Mucosa of rectum (tissue), 2 donors: ENCODE measurements at regions not wholly inside any gene's neighbourhood (a gene's known extent, or its start where the extent isn't known, plus 50 kb on each side); places are given as distances from the start of the nearest gene placed in this dataset.

ENCODE experiments used
- H3K27ac ChIP-seq, 2 donors: one replicate each; pipeline ENCODE4 v1.7.0; 2013; ENCODE audit warnings: inconsistent platforms in 2 of 2, low read depth in 2 of 2, low read length in 2 of 2
- H3K27me3 ChIP-seq, 2 donors: one replicate each; pipeline ENCODE4 v1.7.0; 2013; ENCODE audit warnings: low read length in 2 of 2; ENCODE audit not compliant: control insufficient read depth in 2 of 2, insufficient read depth in 2 of 2
- H3K36me3 ChIP-seq, 2 donors: one replicate each; pipeline ENCODE4 v1.7.0; 2013; ENCODE audit warnings: low read length in 2 of 2; ENCODE audit not compliant: control insufficient read depth in 2 of 2, insufficient read depth in 2 of 2
- H3K4me1 ChIP-seq, 2 donors: one replicate each; pipeline ENCODE4 v1.7.0; 2013; ENCODE audit warnings: low read length in 2 of 2, mild to moderate bottlenecking in 1 of 2; ENCODE audit not compliant: control insufficient read depth in 2 of 2, insufficient read depth in 2 of 2
- H3K4me3 ChIP-seq, 2 donors: one replicate each; pipeline ENCODE4 v1.7.0; 2013; ENCODE audit warnings: low read length in 2 of 2
- H3K9ac ChIP-seq, 2 donors: one replicate each; pipeline ENCODE4 v1.7.0; 2013; ENCODE audit warnings: low read length in 2 of 2, low read depth in 1 of 2, mild to moderate bottlenecking in 1 of 2
- H3K9me3 ChIP-seq, 2 donors: one replicate each; pipeline ENCODE4 v1.7.0; 2013; ENCODE audit warnings: low read length in 2 of 2; ENCODE audit not compliant: control insufficient read depth in 2 of 2
- donor health status: healthy.
- donor health status: Normal muscosa, but diverticular disease.

GRCh38 chr13:107358866-107359265 lies 790.9 kb upstream of the ARGLU1 start:
- no peak overlapping the region for H3K27ac ChIP-seq
- no peak overlapping the region for H3K4me3 ChIP-seq
- no peaks in the 10 kb centered on the region for H3K36me3 ChIP-seq
- H3K9ac ChIP-seq, result no peak overlapping the region
- no peaks in the 10 kb centered on the region for H3K27me3 ChIP-seq
- H3K9me3 ChIP-seq, result no peaks in the 10 kb centered on the region
- no peaks in the 10 kb centered on the region for H3K4me1 ChIP-seq

GRCh38 chr13:107351305-107351704 lies 783.4 kb upstream of the ARGLU1 start:
- H3K4me3 ChIP-seq, result no peak overlapping the region
- H3K36me3 ChIP-seq, result no peaks in the 10 kb centered on the region
- no peaks in the 10 kb centered on the region for H3K4me1 ChIP-seq
- no peaks in the 10 kb centered on the region for H3K9me3 ChIP-seq
- H3K9ac ChIP-seq, result no peak overlapping the region
- H3K27ac ChIP-seq, result no peak overlapping the region
- H3K27me3 ChIP-seq, result no peaks in the 10 kb centered on the region

- Histone ChIP-seq H3K27ac (no peak overlapping the region), H3K36me3 (no peaks in the 10 kb centered on the region), H3K9ac (no peak overlapping the region), H3K9me3 (no peaks in the 10 kb centered on the region), H3K4me3 (no peak overlapping the region), H3K4me1 (no peaks in the 10 kb centered on the region), H3K27me3 (no peaks in the 10 kb centered on the region)
Measured at GRCh38 chr13:107348925-107349324, 781.0 kb upstream of the ARGLU1 start.

GRCh38 chr13:107348471-107348870 lies 780.5 kb upstream of the ARGLU1 start:
- no peaks in the 10 kb centered on the region for H3K27me3 ChIP-seq
- H3K4me1 ChIP-seq, result no peaks in the 10 kb centered on the region
- H3K9ac ChIP-seq, result no peak overlapping the region
- no peak overlapping the region for H3K27ac ChIP-seq
- H3K9me3 ChIP-seq, result no peaks in the 10 kb centered on the region
- H3K36me3 ChIP-seq, result no peaks in the 10 kb centered on the region
- H3K4me3 ChIP-seq, result no peak overlapping the region

- Histone ChIP-seq H3K9me3 (no peaks in the 10 kb centered on the region), H3K27me3 (no peaks in the 10 kb centered on the region), H3K36me3 (no peaks in the 10 kb centered on the region), H3K4me3 (no peak overlapping the region), H3K9ac (no peak overlapping the region), H3K4me1 (no peaks in the 10 kb centered on the region), H3K27ac (no peak overlapping the region)
Measured at GRCh38 chr13:107347641-107348369, 779.9 kb upstream of the ARGLU1 start.

- no peak overlapping the region for H3K27ac ChIP-seq
- H3K36me3 ChIP-seq, result no peaks in the 10 kb centered on the region
- no peak overlapping the region for H3K9ac ChIP-seq
- H3K9me3 ChIP-seq, result peaks cover 0 to 3% of the 10 kb centered on the region in 2 donors
- no peak overlapping the region for H3K4me3 ChIP-seq
- H3K4me1 ChIP-seq, result no peaks in the 10 kb centered on the region
- no peaks in the 10 kb centered on the region for H3K27me3 ChIP-seq
Measured at GRCh38 chr13:107342747-107343146, 774.8 kb upstream of the ARGLU1 start.

DNA sequence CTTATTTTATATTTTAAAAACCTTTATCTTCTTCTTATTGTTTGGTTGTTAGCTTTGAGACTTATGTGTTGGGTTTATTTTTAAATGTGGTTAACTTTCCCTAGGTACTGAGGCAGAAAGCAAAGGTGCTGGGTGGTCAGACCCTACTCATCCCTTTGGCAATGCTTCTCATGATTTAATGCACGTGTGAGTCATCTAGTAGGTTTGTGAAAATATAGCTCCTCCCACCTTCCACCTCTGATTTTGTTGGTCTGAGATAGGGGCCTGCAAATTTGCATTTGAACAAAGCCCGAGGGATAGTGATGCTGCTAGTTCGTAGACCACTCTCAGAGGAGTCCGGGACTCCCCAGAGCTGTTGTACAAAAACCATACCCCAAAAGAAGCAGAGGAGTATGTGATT lies 771.3 kb upstream of the ARGLU1 start:
- H3K4me3 ChIP-seq, result no peak overlapping the region
- H3K9ac ChIP-seq, result no peak overlapping the region
- no peak overlapping the region for H3K27ac ChIP-seq
- H3K36me3 ChIP-seq, result no peaks in the 10 kb centered on the region
- H3K9me3 ChIP-seq, result peaks cover 0 to 3% of the 10 kb centered on the region in 2 donors
- no peaks in the 10 kb centered on the region for H3K4me1 ChIP-seq
- no peaks in the 10 kb centered on the region for H3K27me3 ChIP-seq

DNA sequence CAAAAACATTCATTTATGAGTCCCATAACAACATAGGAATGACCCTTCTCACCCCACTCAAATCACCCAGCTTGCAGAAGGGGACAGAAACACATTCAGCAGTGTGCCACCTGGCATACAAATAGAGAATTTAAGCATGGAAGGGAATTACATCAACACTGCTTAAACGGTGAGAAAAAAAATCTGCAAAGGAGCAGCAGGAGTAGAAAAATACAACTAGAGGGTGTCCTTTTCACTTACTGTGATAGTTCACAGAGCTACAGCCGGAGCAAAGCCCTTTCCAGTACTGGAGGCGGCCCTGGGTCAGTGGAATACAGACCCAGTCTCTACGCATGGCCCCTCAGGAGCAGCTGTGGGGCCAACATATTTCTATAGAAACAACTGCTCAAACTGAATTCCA lies 764.3 kb upstream of the ARGLU1 start:
- Histone ChIP-seq H3K27ac (no peak overlapping the region), H3K4me3 (no peak overlapping the region), H3K36me3 (no peaks in the 10 kb centered on the region), H3K9me3 (no peaks in the 10 kb centered on the region), H3K4me1 (no peaks in the 10 kb centered on the region), H3K27me3 (no peaks in the 10 kb centered on the region), H3K9ac (no peak overlapping the region)

GRCh38 chr13:107331359-107331758 lies 763.4 kb upstream of the ARGLU1 start:
- H3K4me3 ChIP-seq, result no peak overlapping the region
- H3K9ac ChIP-seq, result no peak overlapping the region
- no peaks in the 10 kb centered on the region for H3K36me3 ChIP-seq
- no peaks in the 10 kb centered on the region for H3K4me1 ChIP-seq
- no peak overlapping the region for H3K27ac ChIP-seq
- no peaks in the 10 kb centered on the region for H3K27me3 ChIP-seq
- no peaks in the 10 kb centered on the region for H3K9me3 ChIP-seq

DNA sequence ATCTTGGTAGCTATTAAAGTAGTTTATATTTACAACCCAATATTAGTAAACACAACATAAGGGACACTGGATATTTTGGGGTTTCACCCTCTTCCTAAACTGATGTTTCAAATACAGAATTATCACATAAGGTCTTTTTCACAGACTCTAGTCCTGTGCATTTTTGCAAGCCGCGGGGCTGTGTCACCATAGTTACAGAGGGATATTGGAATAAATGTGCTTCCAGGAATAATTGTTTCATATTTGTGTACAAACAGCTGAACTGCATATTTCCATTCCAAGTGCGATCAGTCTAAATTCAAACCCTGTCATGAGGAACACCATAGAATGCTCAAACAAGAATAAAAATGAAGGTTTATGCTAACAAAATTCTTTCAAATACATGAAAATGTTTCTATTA lies 762.5 kb upstream of the ARGLU1 start:
- Histone ChIP-seq H3K27me3 (no peaks in the 10 kb centered on the region), H3K27ac (no peak overlapping the region), H3K4me3 (no peak overlapping the region), H3K9ac (no peak overlapping the region), H3K9me3 (no peaks in the 10 kb centered on the region), H3K36me3 (no peaks in the 10 kb centered on the region), H3K4me1 (no peaks in the 10 kb centered on the region)

DNA sequence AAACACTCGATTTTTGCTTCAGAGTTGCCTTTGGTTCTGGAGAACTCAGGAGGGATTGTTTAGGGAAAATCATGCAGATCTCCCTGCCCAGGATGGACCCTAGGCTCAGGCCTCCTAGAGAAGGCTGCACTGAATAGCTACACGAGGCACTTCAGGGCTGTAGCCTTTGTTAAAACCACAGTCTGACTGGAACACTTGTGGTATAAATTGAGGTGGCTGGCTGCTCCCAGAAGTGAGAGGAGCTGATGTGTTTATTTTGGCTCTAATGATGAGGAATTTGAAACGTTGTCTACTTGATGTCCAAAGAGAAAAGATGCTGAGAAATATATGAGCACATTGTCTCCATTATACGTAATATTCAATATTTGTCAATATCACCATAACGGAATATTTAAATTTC lies 762.1 kb upstream of the ARGLU1 start:
- Histone ChIP-seq H3K4me3 (no peak overlapping the region), H3K9me3 (no peaks in the 10 kb centered on the region)

More for the DNA sequence above, 762.1 kb upstream of the ARGLU1 start:
- Histone ChIP-seq H3K27ac (no peak overlapping the region), H3K9ac (no peak overlapping the region), H3K4me1 (no peaks in the 10 kb centered on the region), H3K27me3 (no peaks in the 10 kb centered on the region), H3K36me3 (no peaks in the 10 kb centered on the region)
